ENCODE measurements at regions not wholly inside any gene's neighbourhood (a gene's known extent, or its start where the extent isn't known, plus 50 kb on each side); places are given as distances from the start of the nearest gene placed in this dataset.

- no peak overlapping the region for H2AK5ac ChIP-seq (ENCODE audit: low read depth, low read length)
- H2BK5ac ChIP-seq (ENCODE audit: low read depth, low read length, poor library complexity, severe bottlenecking), result no peak overlapping the region
- no peak overlapping the region for H4K5ac ChIP-seq (ENCODE audit: low read depth, low read length)
- H3K18ac ChIP-seq (ENCODE audit: low read depth, low read length), result no peak overlapping the region
- no peak overlapping the region for H3K4me2 ChIP-seq (ENCODE audit: low read depth, low read length)
- TF ChIP-seq, protein P1, sequence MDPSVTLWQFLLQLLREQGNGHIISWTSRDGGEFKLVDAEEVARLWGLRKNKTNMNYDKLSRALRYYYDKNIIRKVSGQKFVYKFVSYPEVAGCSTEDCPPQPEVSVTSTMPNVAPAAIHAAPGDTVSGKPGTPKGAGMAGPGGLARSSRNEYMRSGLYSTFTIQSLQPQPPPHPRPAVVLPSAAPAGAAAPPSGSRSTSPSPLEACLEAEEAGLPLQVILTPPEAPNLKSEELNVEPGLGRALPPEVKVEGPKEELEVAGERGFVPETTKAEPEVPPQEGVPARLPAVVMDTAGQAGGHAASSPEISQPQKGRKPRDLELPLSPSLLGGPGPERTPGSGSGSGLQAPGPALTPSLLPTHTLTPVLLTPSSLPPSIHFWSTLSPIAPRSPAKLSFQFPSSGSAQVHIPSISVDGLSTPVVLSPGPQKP (IDR thresholded peaks at IDR 0.05; ENCODE audit: borderline replicate concordance, low read depth, low read length), result no peak
- TF ChIP-seq RFX5 (IDR thresholded peaks at IDR 0.05; ENCODE audit: low read depth, low read length) (no peak), CHD1 (IDR thresholded peaks at IDR 0.05; ENCODE audit: low read depth, low read length) (no peak), CEBPB (IDR thresholded peaks at IDR 0.05; ENCODE audit: low read depth, low read length) (no peak), CTCF (conservative IDR thresholded peaks at IDR 0.05; ENCODE audit: low read depth, low read length) (no peak), MAZ (IDR thresholded peaks at IDR 0.05; ENCODE audit: borderline replicate concordance, low read depth, low read length) (no peak), MXI1 (IDR thresholded peaks at IDR 0.05; ENCODE audit: borderline replicate concordance, low read depth, low read length) (no peak)
- BruUV-seq (replicated peaks), result no TSS peak
- H3K4me1 ChIP-seq (ENCODE audit: control insufficient read depth, insufficient read depth, low read length), result peaks cover 4% of the 10 kb centered on the region
- H2AK9ac ChIP-seq (replicated peaks; ENCODE audit: low read depth, low read length, poor library complexity), result no peak overlapping the region
- H2AFZ ChIP-seq (replicated peaks; ENCODE audit: low read length, poor library complexity), result no peak overlapping the region
- no peak overlapping the region for H3K23ac ChIP-seq (ENCODE audit: low read depth, low read length)
- H3K79me1 ChIP-seq (ENCODE audit: low read depth in 1 of 2, low read length in 2 of 2), result no peaks in the 10 kb centered on the region
- H3K4ac ChIP-seq (ENCODE audit: low read depth, low read length), result no peak overlapping the region
- H3K4me3 ChIP-seq (ENCODE audit: insufficient read depth, low read depth, low read length), result no peak overlapping the region
- no peak overlapping the region for H3K56ac ChIP-seq (ENCODE audit: extremely low read depth, insufficient read depth, low read length)
- no peak overlapping the region for H4K91ac ChIP-seq (ENCODE audit: insufficient read depth, low read depth, low read length)
- DNase-seq (no peak), ATAC-seq (ENCODE audit: low read depth) (no peak)
- dilution Hi-C loops (cut with HindIII; ENCODE audit: low sequenced_read_pairs, unreplicated experiment) (no loop called here), in situ Hi-C loops (cut with MboI; ENCODE audit: low sequenced_read_pairs) (no loop called here), intact Hi-C loops (cut with micrococcal nuclease) (no loop called here)
- no peak overlapping the region for H2BK120ac ChIP-seq (ENCODE audit: low read depth, low read length)
- no peak overlapping the region for H3K27ac ChIP-seq (ENCODE audit: insufficient read depth, low read length)
- ChIA-PET POLR2A (ENCODE audit: unreplicated experiment) (interaction anchor here (0.5 kb wide), 1 partner anchor 53 kb away, joined by 3 read pairs; no protein-coding TSS in a partner anchor), CTCF (no interaction called here)
- no peaks in the 10 kb centered on the region for H4K20me1 ChIP-seq (ENCODE audit: insufficient read depth, low read length)
- H3K27me3 ChIP-seq (ENCODE audit: control insufficient read depth, insufficient read depth, low read length), result no peaks in the 10 kb centered on the region
- H2BK15ac ChIP-seq (ENCODE audit: low read depth, low read length), result no peak overlapping the region
- no peaks in the 10 kb centered on the region for H3K36me3 ChIP-seq (ENCODE audit: control insufficient read depth, insufficient read depth, low read length)
- H4K8ac ChIP-seq (ENCODE audit: low read depth in 2 of 2, low read length in 2 of 2), result no peak overlapping the region
- H3K9me1 ChIP-seq (ENCODE audit: insufficient read depth, low read length), result 0 out of 2 replicates have a peak, but pooled peaks cover 3% of the 10 kb centered on the region
- H3K9ac ChIP-seq (ENCODE audit: low read depth, low read length), result no peak overlapping the region
- no peaks in the 10 kb centered on the region for H3K9me3 ChIP-seq (ENCODE audit: control insufficient read depth, insufficient read depth, low read length)
- H3K14ac ChIP-seq (replicated peaks; ENCODE audit: low read depth, low read length), result no peak overlapping the region
- no peak overlapping the region for H2BK20ac ChIP-seq (ENCODE audit: low read depth, low read length)
Observed at GRCh38 chr3:86815880-86816279, 175.1 kb downstream of the VGLL3 start.
